HG03039 (cell line): ENCODE measurements at regions not wholly inside any gene's neighbourhood (a gene's known extent, or its start where the extent isn't known, plus 50 kb on each side); places are given as distances from the start of the nearest gene placed in this dataset.

Experiments used
- ATAC-seq: cut with Tn5 transposase; IDR thresholded peaks from one replicate; pipeline ENCODE4 v1.9.1; 2021; ENCODE audit warnings: mild to moderate bottlenecking, moderate library complexity; ENCODE audit not compliant: unreplicated experiment

- ATAC-seq, result no peak
These were observed 681.2 kb upstream of the TSPY4 start for GRCh38 chrY:8656101-8656500.

GRCh38 chrY:8656515-8656914 lies 680.7 kb upstream of the TSPY4 start:
- ATAC-seq, result no peak

GRCh38 chrY:8659721-8660120 lies 677.5 kb upstream of the TSPY4 start:
- no peak for ATAC-seq

- ATAC-seq, result no peak
These were observed 663.4 kb upstream of the TSPY4 start for GRCh38 chrY:8673896-8674295.

- ATAC-seq, result no peak
These were observed 659.8 kb upstream of the TSPY4 start for GRCh38 chrY:8677336-8677935.

GRCh38 chrY:8687154-8687553 lies 650.1 kb upstream of the TSPY4 start:
- ATAC-seq, result no peak

GRCh38 chrY:8690901-8691685 lies 646.2 kb upstream of the TSPY4 start:
- no peak for ATAC-seq

- no peak for ATAC-seq
These were observed 638.7 kb upstream of the TSPY4 start for GRCh38 chrY:8698571-8698970.

GRCh38 chrY:8705636-8706300 lies 631.5 kb upstream of the TSPY4 start:
- ATAC-seq, result no peak

- no peak for ATAC-seq
These were observed 625.0 kb upstream of the TSPY4 start for GRCh38 chrY:8712296-8712695.

- ATAC-seq, result no peak
These were observed 622.0 kb upstream of the TSPY4 start for GRCh38 chrY:8715226-8715625.

GRCh38 chrY:8726616-8727015 lies 610.6 kb upstream of the TSPY4 start:
- no peak for ATAC-seq

- ATAC-seq, result no peak
These were observed 607.3 kb upstream of the TSPY4 start for GRCh38 chrY:8729971-8730370.

- ATAC-seq, result no peak
These were observed 595.8 kb upstream of the TSPY4 start for GRCh38 chrY:8741343-8742069.

- no peak for ATAC-seq
These were observed 573.1 kb upstream of the TSPY4 start for GRCh38 chrY:8764184-8764583.

GRCh38 chrY:8781184-8781890 lies 555.9 kb upstream of the TSPY4 start:
- no peak for ATAC-seq

- ATAC-seq, result no peak
These were observed 542.7 kb upstream of the TSPY4 start for GRCh38 chrY:8794561-8794960.

GRCh38 chrY:8804317-8804716 lies 532.9 kb upstream of the TSPY4 start:
- ATAC-seq, result no peak

- no peak for ATAC-seq
These were observed 529.4 kb upstream of the TSPY4 start for GRCh38 chrY:8807648-8808408.

GRCh38 chrY:8808611-8809010 lies 528.7 kb upstream of the TSPY4 start:
- no peak for ATAC-seq
